Prostate gland (tissue), 2 donors: ENCODE measurements at regions not wholly inside any gene's neighbourhood (a gene's known extent, or its start where the extent isn't known, plus 50 kb on each side); places are given as distances from the start of the nearest gene placed in this dataset.

Experiments used
- POLR2A ChIP-seq: fragments of 450-650 bp; IDR thresholded peaks from one replicate; pipeline ENCODE4 v1.6.1; 2016; ENCODE audit warnings: antibody characterized with exemption, mild to moderate bottlenecking
- POLR2AphosphoS5 ChIP-seq: sonication (generic); formaldehyde crosslinking; IDR thresholded peaks from one replicate; pipeline ENCODE4 v1.6.1; 2017; ENCODE audit warnings: antibody characterized with exemption
- TF ChIP-seq, protein P1 (sequence below), 4 experiments: fragments of 200-600 bp in 2 of 4; fragments of 450-650 bp in 2 of 4; sonication (generic) in 2 of 4; IDR thresholded peaks; 1 replicate in 3 of 4; 2 replicates in 1 of 4; pipeline ENCODE4 v1.5.1; 2016 to 2019; ENCODE audit warnings: antibody characterized with exemption in 4 of 4, mild to moderate bottlenecking in 2 of 4, moderate library complexity in 2 of 4

DNA sequence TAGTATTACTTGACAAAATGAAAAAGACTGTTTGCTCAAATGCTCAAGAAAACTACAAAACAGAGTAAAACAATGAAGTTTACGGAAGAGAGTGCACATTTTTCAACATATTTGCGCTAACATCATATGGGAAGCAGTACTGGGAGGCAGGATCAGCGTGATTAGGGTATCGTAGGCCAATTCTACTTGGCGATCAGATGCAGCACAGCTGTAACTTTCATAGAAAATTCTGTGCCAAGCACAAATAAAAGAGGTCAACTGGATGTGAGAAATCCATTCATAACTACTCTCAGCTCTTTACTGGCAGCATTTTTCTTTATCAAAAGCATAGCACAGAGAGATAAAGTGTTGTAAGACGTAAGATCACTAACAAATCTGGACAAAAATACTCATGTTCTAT lies 1196.3 kb upstream of the GBE1 start:
- TF ChIP-seq POLR2A (no peak), POLR2AphosphoS5 (no peak)
- TF ChIP-seq, protein P1, sequence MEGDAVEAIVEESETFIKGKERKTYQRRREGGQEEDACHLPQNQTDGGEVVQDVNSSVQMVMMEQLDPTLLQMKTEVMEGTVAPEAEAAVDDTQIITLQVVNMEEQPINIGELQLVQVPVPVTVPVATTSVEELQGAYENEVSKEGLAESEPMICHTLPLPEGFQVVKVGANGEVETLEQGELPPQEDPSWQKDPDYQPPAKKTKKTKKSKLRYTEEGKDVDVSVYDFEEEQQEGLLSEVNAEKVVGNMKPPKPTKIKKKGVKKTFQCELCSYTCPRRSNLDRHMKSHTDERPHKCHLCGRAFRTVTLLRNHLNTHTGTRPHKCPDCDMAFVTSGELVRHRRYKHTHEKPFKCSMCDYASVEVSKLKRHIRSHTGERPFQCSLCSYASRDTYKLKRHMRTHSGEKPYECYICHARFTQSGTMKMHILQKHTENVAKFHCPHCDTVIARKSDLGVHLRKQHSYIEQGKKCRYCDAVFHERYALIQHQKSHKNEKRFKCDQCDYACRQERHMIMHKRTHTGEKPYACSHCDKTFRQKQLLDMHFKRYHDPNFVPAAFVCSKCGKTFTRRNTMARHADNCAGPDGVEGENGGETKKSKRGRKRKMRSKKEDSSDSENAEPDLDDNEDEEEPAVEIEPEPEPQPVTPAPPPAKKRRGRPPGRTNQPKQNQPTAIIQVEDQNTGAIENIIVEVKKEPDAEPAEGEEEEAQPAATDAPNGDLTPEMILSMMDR (IDR thresholded peaks at IDR 0.05), result no peak
